ENCODE measurements at regions not wholly inside any gene's neighbourhood (a gene's known extent, or its start where the extent isn't known, plus 50 kb on each side); places are given as distances from the start of the nearest gene placed in this dataset.

GRCh38 chr5:116365006-116365496 lies 209.6 kb downstream of the SEMA6A start:
- TF ChIP-seq TEAD4 (IDR thresholded peaks at IDR 0.05): no peak
- TF ChIP-seq EGR1 (IDR thresholded peaks at IDR 0.05): no peak
- no peak for TF ChIP-seq CEBPB (IDR thresholded peaks at IDR 0.05)
- TF ChIP-seq CREB1 (IDR thresholded peaks at IDR 0.05; ENCODE audit: low read depth): no peak
- no peak for TF ChIP-seq FOXM1 (IDR thresholded peaks at IDR 0.05; ENCODE audit: borderline replicate concordance, low read depth)
- no peak for TF ChIP-seq EP300 (IDR thresholded peaks at IDR 0.05; ENCODE audit: borderline replicate concordance)
- TF ChIP-seq RAD21 (IDR thresholded peaks at IDR 0.05; ENCODE audit: low read depth): no peak
- no peak for TF ChIP-seq REST (IDR thresholded peaks at IDR 0.05; ENCODE audit: low read depth)
- no peak for TF ChIP-seq USF1 (IDR thresholded peaks at IDR 0.05)
- no peak for TF ChIP-seq TAF1 (IDR thresholded peaks at IDR 0.05; ENCODE audit: low read depth)
- no peak for TF ChIP-seq YY1 (IDR thresholded peaks at IDR 0.05; ENCODE audit: low read depth)
- TF ChIP-seq ZBTB7A (IDR thresholded peaks at IDR 0.05; ENCODE audit: low read depth): no peak
- TF ChIP-seq TCF12 (IDR thresholded peaks at IDR 0.05; ENCODE audit: low read depth): no peak
- no peak for TF ChIP-seq NFIC (IDR thresholded peaks at IDR 0.05)
- TF ChIP-seq MAX (IDR thresholded peaks at IDR 0.05): no peak

- TF ChIP-seq EP300 (IDR thresholded peaks at IDR 0.05; ENCODE audit: borderline replicate concordance) (no peak), TCF12 (IDR thresholded peaks at IDR 0.05; ENCODE audit: low read depth) (no peak), REST (IDR thresholded peaks at IDR 0.05; ENCODE audit: low read depth) (no peak), NFIC (IDR thresholded peaks at IDR 0.05) (no peak), YY1 (IDR thresholded peaks at IDR 0.05; ENCODE audit: low read depth) (no peak), MAX (IDR thresholded peaks at IDR 0.05) (no peak), TEAD4 (IDR thresholded peaks at IDR 0.05) (no peak), ZBTB7A (IDR thresholded peaks at IDR 0.05; ENCODE audit: low read depth) (no peak), FOXM1 (IDR thresholded peaks at IDR 0.05; ENCODE audit: borderline replicate concordance, low read depth) (no peak), TAF1 (IDR thresholded peaks at IDR 0.05; ENCODE audit: low read depth) (no peak), CEBPB (IDR thresholded peaks at IDR 0.05) (no peak), RAD21 (IDR thresholded peaks at IDR 0.05; ENCODE audit: low read depth) (no peak), USF1 (IDR thresholded peaks at IDR 0.05) (no peak)
Measured at GRCh38 chr5:116363780-116364179, 210.8 kb downstream of the SEMA6A start.

- no peak for TF ChIP-seq CEBPB (IDR thresholded peaks at IDR 0.05)
- TF ChIP-seq REST (IDR thresholded peaks at IDR 0.05; ENCODE audit: low read depth): no peak
Measured at GRCh38 chr5:116361979-116362577, 212.5 kb downstream of the SEMA6A start.

- TF ChIP-seq MAX (IDR thresholded peaks at IDR 0.05) (no peak), REST (IDR thresholded peaks at IDR 0.05; ENCODE audit: low read depth) (no peak), FOXM1 (IDR thresholded peaks at IDR 0.05; ENCODE audit: borderline replicate concordance, low read depth) (no peak), EP300 (IDR thresholded peaks at IDR 0.05; ENCODE audit: borderline replicate concordance) (no peak), CREB1 (IDR thresholded peaks at IDR 0.05; ENCODE audit: low read depth) (no peak), YY1 (IDR thresholded peaks at IDR 0.05; ENCODE audit: low read depth) (no peak), TCF12 (IDR thresholded peaks at IDR 0.05; ENCODE audit: low read depth) (no peak), NFIC (IDR thresholded peaks at IDR 0.05) (no peak)
Measured at GRCh38 chr5:116361171-116361967, 213.3 kb downstream of the SEMA6A start.
